Esophagus muscularis mucosa (tissue), 4 donors: ENCODE measurements at regions not wholly inside any gene's neighbourhood (a gene's known extent, or its start where the extent isn't known, plus 50 kb on each side); places are given as distances from the start of the nearest gene placed in this dataset.

Source experiments
- DNase-seq: peaks from one replicate; pipeline ENCODE4 v3.0.0-alpha.2; 2017; ENCODE audit errors: extremely low spot score
- H3K27ac ChIP-seq, 4 donors: fragments of 200-600 bp; sonication (generic); replicated peaks in 1 of 4; 1 replicate in 3 of 4; 2 replicates in 1 of 4; pipeline ENCODE4 v1.5.1; 2016 to 2019; ENCODE audit warnings: mild to moderate bottlenecking in 1 of 4
- H3K27me3 ChIP-seq, 4 donors: fragments of 200-600 bp; sonication (generic); one replicate each; pipeline versions ENCODE4 v1.5.1 to v1.6.0; 2016 to 2019
- H3K36me3 ChIP-seq, 4 donors: fragments of 200-600 bp; sonication (generic); one replicate each; pipeline ENCODE4 v1.5.1; 2016 to 2019
- H3K4me1 ChIP-seq, 4 donors: fragments of 200-600 bp; sonication (generic); one replicate each; pipeline ENCODE4 v1.5.1; 2016 to 2019
- H3K4me3 ChIP-seq, 4 donors: fragments of 200-600 bp; sonication (generic); 1 replicate in 2 of 4; 2 replicates in 2 of 4; pipeline ENCODE4 v1.5.1; 2016 to 2019; ENCODE audit warnings: mild to moderate bottlenecking in 4 of 4, moderate library complexity in 1 of 4
- H3K9me3 ChIP-seq, 4 donors: fragments of 200-600 bp; sonication (generic); 1 replicate in 3 of 4; 2 replicates in 1 of 4; pipeline ENCODE4 v1.5.1; 2016 to 2019
- EP300 ChIP-seq: sonication (generic); formaldehyde crosslinking; IDR thresholded peaks from one replicate; pipeline ENCODE4 v1.6.1; 2017; ENCODE audit warnings: antibody characterized with exemption
- POLR2A ChIP-seq: fragments of 450-650 bp; IDR thresholded peaks from one replicate; pipeline ENCODE4 v1.6.1; 2017; ENCODE audit warnings: antibody characterized with exemption, moderate library complexity, mild to moderate bottlenecking, low read depth
- POLR2AphosphoS5 ChIP-seq, 2 donors: sonication (generic); formaldehyde crosslinking; IDR thresholded peaks; one replicate each; pipeline ENCODE4 v1.6.1; 2017; ENCODE audit warnings: antibody characterized with exemption in 2 of 2
- WGBS: methylation state at CpG from one replicate; pipeline ENCODE4 v1.1.5; 2018; 5-methylcytosine and 5-hydroxymethylcytosine counted together
- intact Hi-C: fragments of 100-400 bp; cut with DNase I; formaldehyde crosslinking; loops from one replicate; pipeline ENCODE4 v1.15.1; 2023
- TF ChIP-seq, protein P1 (sequence below), 3 experiments: fragments of 200-600 bp in 2 of 3; fragments of 450-650 bp in 1 of 3; sonication (generic) in 2 of 3; IDR thresholded peaks; one replicate each; pipeline ENCODE4 v1.5.1; 2017 to 2019; ENCODE audit warnings: antibody characterized with exemption in 3 of 3, mild to moderate bottlenecking in 2 of 3, moderate library complexity in 1 of 3

DNA sequence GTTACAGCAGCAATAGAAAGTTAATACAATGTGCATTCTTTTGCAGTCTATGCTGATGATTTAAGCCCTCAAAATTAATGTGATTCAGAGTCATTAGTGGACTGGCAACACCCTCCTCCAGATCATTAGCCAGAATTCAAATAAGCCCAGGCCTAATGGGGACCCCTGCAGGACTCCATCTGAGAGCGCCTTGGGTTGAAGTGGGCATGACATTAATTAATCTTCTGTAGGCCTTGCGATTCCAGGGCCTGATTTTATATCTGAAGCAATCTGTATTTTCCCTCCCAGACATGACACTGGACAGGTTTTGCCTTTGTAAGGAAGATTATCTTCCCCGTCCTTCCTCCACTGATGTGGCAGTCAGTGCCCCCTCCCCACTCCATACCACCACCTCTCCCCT is 442.9 kb downstream of the FOXO1 start:
- 98% methylated on average over 3 of the region's 3 CpGs for WGBS
- DNase-seq, result no peak
- H3K9me3 ChIP-seq, result no peaks in the 10 kb centered on the region
- no peaks in the 10 kb centered on the region for H3K36me3 ChIP-seq
- H3K4me1 ChIP-seq, result peaks cover 8 to 33% (median 30%) of the 10 kb centered on the region in 4 donors
- H3K4me3 ChIP-seq, result no peak overlapping the region
- intact Hi-C loops, result no loop called here
- no peaks in the 10 kb centered on the region for H3K27me3 ChIP-seq
- peak overlapping the region in 1 of 4 donors; percentile 81 for H3K27ac ChIP-seq
- no peak for TF ChIP-seq EP300
- TF ChIP-seq, protein P1, sequence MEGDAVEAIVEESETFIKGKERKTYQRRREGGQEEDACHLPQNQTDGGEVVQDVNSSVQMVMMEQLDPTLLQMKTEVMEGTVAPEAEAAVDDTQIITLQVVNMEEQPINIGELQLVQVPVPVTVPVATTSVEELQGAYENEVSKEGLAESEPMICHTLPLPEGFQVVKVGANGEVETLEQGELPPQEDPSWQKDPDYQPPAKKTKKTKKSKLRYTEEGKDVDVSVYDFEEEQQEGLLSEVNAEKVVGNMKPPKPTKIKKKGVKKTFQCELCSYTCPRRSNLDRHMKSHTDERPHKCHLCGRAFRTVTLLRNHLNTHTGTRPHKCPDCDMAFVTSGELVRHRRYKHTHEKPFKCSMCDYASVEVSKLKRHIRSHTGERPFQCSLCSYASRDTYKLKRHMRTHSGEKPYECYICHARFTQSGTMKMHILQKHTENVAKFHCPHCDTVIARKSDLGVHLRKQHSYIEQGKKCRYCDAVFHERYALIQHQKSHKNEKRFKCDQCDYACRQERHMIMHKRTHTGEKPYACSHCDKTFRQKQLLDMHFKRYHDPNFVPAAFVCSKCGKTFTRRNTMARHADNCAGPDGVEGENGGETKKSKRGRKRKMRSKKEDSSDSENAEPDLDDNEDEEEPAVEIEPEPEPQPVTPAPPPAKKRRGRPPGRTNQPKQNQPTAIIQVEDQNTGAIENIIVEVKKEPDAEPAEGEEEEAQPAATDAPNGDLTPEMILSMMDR (IDR thresholded peaks at IDR 0.05), result no peak
- TF ChIP-seq POLR2AphosphoS5 (IDR thresholded peaks at IDR 0.05), result no peak
- no peak for TF ChIP-seq POLR2A

DNA sequence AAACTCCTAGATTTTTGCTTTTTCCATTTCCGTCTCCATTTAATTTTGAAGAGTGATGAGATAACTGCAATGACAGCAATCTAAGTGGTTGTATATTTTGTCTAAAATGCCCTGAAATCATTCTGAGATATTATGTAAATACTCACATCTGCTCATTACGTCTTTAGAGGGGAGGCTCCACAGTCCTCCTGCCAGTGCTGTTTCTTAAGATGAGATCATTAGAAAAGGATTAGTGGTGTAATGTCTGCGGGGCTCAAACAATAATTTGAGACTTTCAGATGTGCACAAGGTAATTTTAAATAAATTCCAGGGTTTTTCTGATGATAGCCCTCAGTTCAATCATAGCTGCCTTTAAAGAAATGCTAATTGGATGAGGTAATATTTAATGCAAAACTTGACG is 437.9 kb downstream of the FOXO1 start:
- H3K36me3 ChIP-seq, result no peaks in the 10 kb centered on the region
- H3K4me1 ChIP-seq, result peaks cover 5 to 22% (median 20%) of the 10 kb centered on the region in 4 donors
- intact Hi-C loops, result no loop called here
- no peak for DNase-seq
- TF ChIP-seq POLR2AphosphoS5 (IDR thresholded peaks at IDR 0.05), result peak in 1 of 2 donors; percentile 26
- no peak for TF ChIP-seq EP300
- peak overlapping the region in 3 of 4 donors; percentile 31 to 62 (median 53) for H3K27ac ChIP-seq
- H3K9me3 ChIP-seq, result no peaks in the 10 kb centered on the region
- no peaks in the 10 kb centered on the region for H3K27me3 ChIP-seq
- WGBS, result 69% methylated on average over 4 of the region's 4 CpGs
- H3K4me3 ChIP-seq, result no peak overlapping the region

DNA sequence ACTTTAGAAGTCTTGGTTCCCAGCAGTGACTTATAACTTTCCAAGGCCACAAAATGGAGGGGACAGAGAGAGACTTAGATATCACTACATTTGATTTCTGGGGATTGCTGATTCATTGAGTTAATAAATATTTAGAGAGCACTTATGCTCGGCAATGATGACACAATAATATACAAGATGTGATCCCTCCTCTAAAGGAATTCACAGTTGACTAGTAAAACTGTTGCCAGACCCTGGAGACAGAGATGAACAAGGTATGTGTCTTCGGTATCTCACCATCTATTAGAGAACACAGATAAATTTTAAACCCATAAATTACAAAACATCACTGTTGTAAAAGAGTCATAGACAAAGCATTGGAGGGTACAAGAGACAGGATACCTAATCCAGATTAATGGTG is 437.5 kb downstream of the FOXO1 start:
- H3K27ac ChIP-seq, result peak overlapping the region in 3 of 4 donors; percentile 31 to 62 (median 53)
- TF ChIP-seq POLR2AphosphoS5 (IDR thresholded peaks at IDR 0.05) (no peak), EP300 (no peak)
- TF ChIP-seq, protein P1 (IDR thresholded peaks at IDR 0.05), result no peak
- no peaks in the 10 kb centered on the region for H3K27me3 ChIP-seq
- intact Hi-C loops, result no loop called here
- H3K4me1 ChIP-seq, result peaks cover 5 to 23% (median 20%) of the 10 kb centered on the region in 4 donors
- DNase-seq, result no peak
- no peaks in the 10 kb centered on the region for H3K9me3 ChIP-seq
- WGBS, result 31% methylated on average over 2 of the region's 2 CpGs
- no peak overlapping the region for H3K4me3 ChIP-seq
- H3K36me3 ChIP-seq, result no peaks in the 10 kb centered on the region

DNA sequence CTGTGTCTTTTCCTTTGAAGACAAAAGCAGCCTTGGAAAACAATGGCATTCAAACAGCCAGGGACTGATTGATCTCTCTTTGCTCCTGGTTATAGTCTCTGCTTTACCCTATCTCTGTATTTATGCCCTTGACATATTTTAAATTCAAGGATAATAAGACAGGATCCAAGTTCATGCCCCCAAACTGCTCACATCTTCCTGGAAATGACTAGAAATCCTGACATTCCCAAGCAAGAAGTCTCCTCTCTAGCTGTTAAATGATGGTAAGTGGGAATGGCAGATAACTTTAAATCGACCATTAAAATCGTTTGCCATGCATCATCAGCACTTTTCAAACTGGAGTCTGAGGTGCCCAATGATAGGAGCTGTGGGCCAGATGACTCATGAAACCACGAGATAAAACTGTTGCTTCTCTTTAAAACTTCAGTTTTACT is 435.6 kb downstream of the FOXO1 start:
- WGBS, result 47% methylated on average over 3 of the region's 3 CpGs
- intact Hi-C loops, result no loop called here
- H3K9me3 ChIP-seq, result no peaks in the 10 kb centered on the region

DNA sequence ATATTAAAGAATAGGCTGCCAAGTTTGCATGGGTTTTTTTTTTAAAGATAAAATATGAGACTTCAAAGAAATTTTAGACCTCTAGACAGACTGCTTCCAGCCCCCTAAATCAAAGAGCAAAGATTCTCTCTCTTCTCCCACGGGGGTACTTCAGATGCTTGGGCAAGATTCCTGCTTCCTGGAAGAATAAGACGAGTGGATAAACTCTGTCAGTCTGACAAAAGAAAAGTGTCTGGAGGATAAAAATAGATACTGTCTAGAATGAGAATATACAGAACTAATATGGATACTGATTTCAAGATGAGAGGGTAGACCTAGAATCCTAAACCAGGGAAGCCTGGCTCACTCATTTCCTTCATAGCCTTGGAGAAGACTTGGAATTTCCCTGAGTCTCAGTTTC is 435.1 kb downstream of the FOXO1 start:
- H3K27ac ChIP-seq, result peak overlapping the region; percentile 32 to 80 (median 58)
- intact Hi-C loops, result no loop called here

More for the DNA sequence above, 435.6 kb downstream of the FOXO1 start:
- Histone ChIP-seq H3K4me3 (no peak overlapping the region), H3K36me3 (no peaks in the 10 kb centered on the region), H3K27me3 (no peaks in the 10 kb centered on the region), H3K4me1 (peaks cover 5 to 40% (median 31%) of the 10 kb centered on the region in 4 donors), H3K27ac (peak overlapping the region; percentile 32 to 80 (median 58))
- no peak for DNase-seq
- TF ChIP-seq, protein P1 (IDR thresholded peaks at IDR 0.05), result no peak
- no peak for TF ChIP-seq POLR2A
- TF ChIP-seq POLR2AphosphoS5 (IDR thresholded peaks at IDR 0.05), result no peak
- no peak for TF ChIP-seq EP300

More for the DNA sequence above, 435.1 kb downstream of the FOXO1 start:
- peaks cover 5 to 45% (median 35%) of the 10 kb centered on the region in 4 donors for H3K4me1 ChIP-seq
- no peak for DNase-seq
- H3K36me3 ChIP-seq, result no peaks in the 10 kb centered on the region
- H3K27me3 ChIP-seq, result no peaks in the 10 kb centered on the region
- TF ChIP-seq, protein P1 (IDR thresholded peaks at IDR 0.05), result no peak
- TF ChIP-seq POLR2A, result no peak
- no peak for TF ChIP-seq POLR2AphosphoS5 (IDR thresholded peaks at IDR 0.05)
- TF ChIP-seq EP300, result no peak
- H3K4me3 ChIP-seq, result no peak overlapping the region
- 14% methylated on average over 2 of the region's 2 CpGs for WGBS
- no peaks in the 10 kb centered on the region for H3K9me3 ChIP-seq
